A204.1 (cell line): ENCODE measurements at regions not wholly inside any gene's neighbourhood (a gene's known extent, or its start where the extent isn't known, plus 50 kb on each side); places are given as distances from the start of the nearest gene placed in this dataset.

ENCODE experiments used
- FAIRE-seq: peaks from 2 replicates; lab custom pipeline; 2012; peaks lifted over from hg19 to GRCh38; lab: Jason Lieb, UNC

DNA sequence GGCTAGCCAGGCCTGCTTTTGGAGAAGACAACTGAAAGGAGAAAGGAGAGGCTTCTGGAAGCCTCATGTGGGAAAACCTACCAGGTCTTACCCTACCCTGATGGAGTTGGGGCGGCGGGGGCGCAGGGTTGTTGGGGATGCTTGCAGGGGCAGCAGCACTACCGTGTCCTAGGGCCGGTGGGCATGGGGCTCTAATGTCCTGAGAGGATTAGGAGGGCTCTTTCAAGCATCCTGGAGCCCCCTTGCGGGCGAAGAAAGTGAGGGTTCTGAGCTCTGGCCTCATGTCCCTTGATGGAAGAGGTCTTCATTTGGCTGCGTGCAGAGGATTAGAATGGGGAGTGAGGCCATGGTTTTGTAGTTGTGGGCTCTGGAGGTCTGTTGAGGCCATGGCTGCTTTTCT is 86.9 kb upstream of the PITX1 start:
- no peak for FAIRE-seq

DNA sequence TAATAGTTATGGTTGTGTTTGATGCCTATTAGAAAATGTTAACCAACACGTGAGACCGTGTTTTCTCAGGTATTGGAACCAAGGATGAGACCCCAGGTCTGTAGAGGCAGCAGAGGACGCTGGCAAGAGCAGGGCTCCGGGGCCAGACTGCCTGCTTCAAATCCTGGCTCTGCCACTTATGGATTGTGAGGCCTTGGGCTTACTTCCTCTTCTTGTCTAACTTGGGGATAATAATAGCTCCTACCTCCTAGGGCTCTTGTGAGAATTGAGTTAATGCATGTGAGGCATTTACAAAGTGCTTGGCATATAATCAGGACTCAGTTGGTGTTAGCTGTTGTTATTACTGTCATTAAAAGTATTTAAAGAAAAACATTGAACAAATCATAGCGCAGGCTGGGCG is 85.5 kb upstream of the PITX1 start:
- no peak for FAIRE-seq

- FAIRE-seq: no peak
Measured at GRCh38 chr5:135117590-135117989, 83.6 kb upstream of the PITX1 start.

GRCh38 chr5:135116160-135116561 is 82.1 kb upstream of the PITX1 start:
- no peak for FAIRE-seq

DNA sequence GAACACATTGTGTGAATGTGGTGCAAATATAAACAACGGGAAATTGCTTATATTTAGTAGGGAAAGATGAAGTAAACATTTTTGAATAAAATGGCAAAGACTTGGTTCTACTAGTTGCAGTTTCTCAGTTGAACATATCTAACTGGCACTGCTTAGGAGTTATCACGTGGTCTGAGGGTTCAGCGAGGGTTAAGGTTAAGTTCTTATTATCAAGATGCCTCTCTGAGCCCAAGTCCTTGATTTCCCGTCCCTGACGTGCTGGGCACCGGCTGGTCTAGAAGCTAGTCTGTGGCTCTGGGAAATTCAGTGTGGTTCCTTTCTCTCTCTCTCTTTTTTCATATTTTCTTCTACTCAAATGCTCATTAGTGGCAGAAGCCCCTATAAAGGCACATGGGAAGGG is 81.6 kb upstream of the PITX1 start:
- no peak for FAIRE-seq

DNA sequence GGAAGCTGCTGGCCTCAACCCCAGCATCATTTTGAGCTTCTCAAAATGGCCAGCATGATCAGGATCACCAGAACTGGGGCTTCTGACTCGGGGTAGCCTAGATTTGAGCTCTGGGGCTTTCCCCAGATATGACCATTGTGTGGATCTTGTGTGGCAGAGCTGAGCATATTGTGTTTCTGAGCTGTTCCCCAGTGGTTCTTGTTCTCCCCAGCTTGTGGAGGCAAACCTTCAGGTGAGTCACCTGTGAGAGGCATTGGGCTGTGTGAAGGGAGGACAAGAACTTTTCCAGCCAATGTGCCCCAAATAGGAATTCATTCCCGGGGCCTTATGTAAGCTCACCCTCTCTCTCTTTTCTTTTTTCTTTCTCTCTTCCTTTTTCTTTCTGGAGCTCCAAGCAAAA is 80.7 kb upstream of the PITX1 start:
- no peak for FAIRE-seq

GRCh38 chr5:135112008-135112725 is 78.1 kb upstream of the PITX1 start:
- no peak for FAIRE-seq

- no peak for FAIRE-seq
Measured at GRCh38 chr5:135110785-135111596, 77.0 kb upstream of the PITX1 start.

GRCh38 chr5:135108992-135109391 is 75.0 kb upstream of the PITX1 start:
- FAIRE-seq: no peak

DNA sequence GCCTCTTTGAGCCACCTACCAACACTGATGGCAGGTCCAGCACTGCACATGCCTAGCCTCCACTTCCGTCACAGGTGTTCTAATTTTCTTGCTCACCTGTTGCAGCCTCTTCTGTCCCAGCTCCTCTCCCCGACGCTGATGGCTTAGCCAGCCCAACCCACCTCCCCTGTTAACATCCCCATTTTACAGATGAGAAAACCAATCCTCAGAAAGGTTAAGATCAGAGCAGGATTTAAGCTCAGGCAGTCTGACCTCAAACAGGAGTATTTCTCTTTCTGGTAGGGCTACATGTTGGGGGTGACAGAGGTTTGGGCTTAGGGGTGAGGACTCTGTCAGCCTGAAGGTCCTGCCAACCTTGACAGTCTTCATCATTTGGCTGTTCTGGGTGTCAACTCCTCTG is 74.5 kb upstream of the PITX1 start:
- FAIRE-seq: no peak

- no peak for FAIRE-seq
Measured at GRCh38 chr5:135107986-135108385, 74.0 kb upstream of the PITX1 start.

- no peak for FAIRE-seq
Measured at GRCh38 chr5:135106610-135107471, 72.8 kb upstream of the PITX1 start.

DNA sequence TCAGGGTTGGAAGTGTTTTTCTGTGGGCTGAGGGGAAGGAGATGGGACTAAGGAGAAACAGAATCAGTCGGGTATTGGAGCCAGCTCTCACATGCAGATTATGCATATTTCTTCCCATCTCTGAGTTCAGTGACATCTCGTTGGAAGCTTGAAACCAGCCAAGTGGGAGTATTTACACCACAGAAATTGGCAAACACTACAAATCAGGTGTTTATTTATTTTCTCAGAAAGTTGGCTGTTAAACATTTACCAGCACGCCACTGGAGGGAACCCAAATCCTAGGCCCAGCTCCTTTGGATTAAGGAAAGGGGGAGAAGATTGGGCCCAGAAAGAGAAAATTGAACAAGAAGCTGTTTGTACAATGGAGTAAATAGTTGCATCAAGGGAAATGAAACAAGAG is 72.1 kb upstream of the PITX1 start:
- no peak for FAIRE-seq

GRCh38 chr5:135105105-135105484 is 71.1 kb upstream of the PITX1 start:
- FAIRE-seq: no peak

- no peak for FAIRE-seq
Measured at GRCh38 chr5:135103575-135103853, 69.5 kb upstream of the PITX1 start.

DNA sequence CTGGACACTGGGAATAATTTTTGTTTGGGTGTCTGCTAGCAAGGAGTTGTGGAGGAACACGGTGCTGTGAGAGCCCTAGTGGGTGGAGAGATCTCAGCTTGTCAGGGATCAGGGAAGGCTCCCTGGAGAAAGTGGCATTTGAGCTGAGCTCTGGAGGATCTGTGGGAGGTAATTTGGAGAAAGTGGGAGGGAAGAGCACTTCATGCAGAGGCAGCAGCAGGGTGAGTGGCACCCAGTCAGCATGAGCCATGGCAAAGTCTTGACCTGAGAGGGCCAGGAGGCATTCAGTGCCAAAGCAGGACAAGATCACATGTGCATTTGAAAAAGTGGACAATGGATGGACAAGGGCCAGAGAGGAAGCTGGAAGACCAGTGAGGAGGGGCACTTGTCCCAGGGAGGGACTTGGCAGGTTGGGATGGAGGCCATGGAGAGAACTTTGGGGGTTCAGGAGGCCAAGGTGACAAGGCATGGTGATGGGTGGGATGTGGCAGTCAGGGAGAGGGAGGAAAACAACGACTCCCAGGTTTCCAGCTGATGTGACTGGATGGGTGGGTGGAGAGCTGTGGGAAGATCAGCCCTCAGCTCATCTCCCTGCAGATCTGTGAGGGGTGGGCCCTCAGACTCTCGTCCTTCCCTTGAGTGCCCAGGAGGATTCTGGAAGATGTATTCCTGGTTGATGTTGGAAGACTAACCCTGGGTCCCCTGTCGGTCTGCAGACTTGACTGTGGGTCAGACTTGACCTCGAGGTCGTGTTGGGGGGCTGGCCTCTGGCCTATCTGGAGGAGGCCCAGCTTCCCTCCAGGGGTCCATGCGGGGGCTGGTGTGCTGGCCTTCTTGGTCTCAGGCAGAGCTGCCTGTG is 68.9 kb upstream of the PITX1 start:
- FAIRE-seq: no peak

DNA sequence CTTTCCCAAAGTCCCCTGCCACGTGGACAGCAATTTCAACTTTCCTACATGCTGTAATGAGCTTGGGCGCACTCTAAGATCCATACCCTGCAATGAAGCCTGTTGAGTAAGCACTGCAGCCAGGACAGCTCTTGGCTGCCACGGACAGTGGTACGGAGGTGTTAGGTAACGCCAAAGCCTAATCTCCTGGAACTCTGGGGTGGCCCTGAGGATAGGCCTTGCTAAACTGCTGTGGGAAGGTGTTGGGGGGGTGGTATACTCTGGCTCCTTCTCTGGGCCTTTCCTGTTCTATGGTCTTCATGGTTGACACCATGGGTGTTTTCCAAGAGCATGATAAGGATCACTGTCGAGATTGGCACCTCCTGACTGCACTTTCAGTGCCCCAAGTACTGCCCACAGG is 66.4 kb upstream of the PITX1 start:
- FAIRE-seq: no peak

- no peak for FAIRE-seq
Measured at GRCh38 chr5:135100011-135100410, 66.0 kb upstream of the PITX1 start.

GRCh38 chr5:135097390-135097789 is 63.4 kb upstream of the PITX1 start:
- FAIRE-seq: no peak

- FAIRE-seq: no peak
Measured at GRCh38 chr5:135095871-135096270, 61.8 kb upstream of the PITX1 start.

- FAIRE-seq: no peak
Measured at GRCh38 chr5:135095052-135095715, 61.2 kb upstream of the PITX1 start.
